GM12878 (cell line): ENCODE measurements at regions not wholly inside any gene's neighbourhood (a gene's known extent, or its start where the extent isn't known, plus 50 kb on each side); places are given as distances from the start of the nearest gene placed in this dataset.

Experiments used
- ATAC-seq: fragments of 200-7000 bp; cut with Tn5 transposase; 3 replicates; pipeline ENCODE4 v1.9.1; 2020; ENCODE audit warnings: mild to moderate bottlenecking, moderate library complexity
- BruUV-seq: library from RNA; stranded (reverse); fragments of 400-500 nt; replicated peaks from 2 replicates; lab custom pipeline; 2021; lab: Mats Ljungman, UMichigan
- CTCF ChIA-PET: fragments of 300-600 bp; sonication (Branson Sonifier 250); formaldehyde crosslinking; extraction: SDS; loops from one replicate; lab custom pipeline; 2021; ENCODE audit warnings: inconsistent platforms; lab: Yijun Ruan, JAX
- POLR2A ChIA-PET: fragments of 350-600 bp; formaldehyde crosslinking; extraction: SDS; loops from one replicate; lab custom pipeline; 2021; ENCODE audit warnings: inconsistent platforms; lab: Charles Lee
- RAD21 ChIA-PET: fragments of 300-600 bp; sonication (Branson Sonifier 250); formaldehyde crosslinking; loops from one replicate; lab custom pipeline; 2023; ENCODE audit warnings: antibody characterized with exemption; ENCODE audit not compliant: unreplicated experiment; lab: Charles Lee
- SMC1A ChIA-PET: fragments of 300-600 bp; sonication (Branson Sonifier 250); formaldehyde crosslinking; loops from one replicate; lab custom pipeline; 2023; ENCODE audit not compliant: unreplicated experiment, uncharacterized antibody; lab: Charles Lee
- DNase-seq: peaks from one replicate; pipeline ENCODE4 v3.0.0-alpha.2; 2011; ENCODE audit warnings: low read depth, low spot score
- FAIRE-seq: peaks from 3 replicates; lab custom pipeline; 2011; peaks lifted over from hg19 to GRCh38; lab: Jason Lieb, UNC
- H2AFZ ChIP-seq: 2 replicates; pipeline ENCODE4 v1.6.0; 2011; ENCODE audit warnings: low read depth, low read length, control low read depth; ENCODE audit not compliant: control insufficient read depth
- H3K27ac ChIP-seq: 2 replicates; pipeline ENCODE4 v1.5.1; 2011; ENCODE audit warnings: control low read depth; ENCODE audit not compliant: control insufficient read depth, insufficient read depth
- H3K27me3 ChIP-seq, 2 experiments: replicated peaks in 1 of 2; 2 replicates each; pipeline versions ENCODE4 v1.6.0 to v1.6.1; 2011; ENCODE audit warnings: low read length in 1 of 2; ENCODE audit not compliant: control insufficient read depth in 2 of 2, insufficient read depth in 2 of 2
- H3K36me3 ChIP-seq, 2 experiments: 2 replicates each; pipeline ENCODE4 v1.5.1; 2011; ENCODE audit warnings: low read length in 1 of 2; ENCODE audit not compliant: control insufficient read depth in 2 of 2, insufficient read depth in 2 of 2
- H3K4me1 ChIP-seq: 2 replicates; pipeline ENCODE4 v1.6.1; 2011; ENCODE audit warnings: mild to moderate bottlenecking, low read length, moderate library complexity, mixed read lengths; ENCODE audit not compliant: control insufficient read depth, insufficient read depth
- H3K4me2 ChIP-seq: 2 replicates; pipeline ENCODE4 v1.6.0; 2011; ENCODE audit warnings: control low read depth; ENCODE audit not compliant: control insufficient read depth, insufficient read depth
- H3K4me3 ChIP-seq: fragments of 200-600 bp; sonication (generic); 2 replicates; pipeline ENCODE4 v1.5.1; 2016
- H3K79me2 ChIP-seq: 2 replicates; pipeline ENCODE4 v1.6.0; 2011; ENCODE audit warnings: low read length; ENCODE audit not compliant: control insufficient read depth, insufficient read depth
- H3K9ac ChIP-seq: 2 replicates; pipeline ENCODE4 v1.8.0; 2011; ENCODE audit warnings: low read length, control low read depth, mixed read lengths; ENCODE audit not compliant: control insufficient read depth, insufficient read depth
- H3K9me3 ChIP-seq: replicated peaks from 3 replicates; pipeline ENCODE4 v1.5.1; 2011; ENCODE audit warnings: mild to moderate bottlenecking, low read length; ENCODE audit not compliant: control insufficient read depth, insufficient read depth
- H4K20me1 ChIP-seq: 2 replicates; pipeline ENCODE4 v1.6.0; 2011; ENCODE audit not compliant: control insufficient read depth, insufficient read depth
- EGR1 ChIP-seq, 2 experiments: IDR thresholded peaks; 1 replicate in 1 of 2; 2 replicates in 1 of 2; pipeline ENCODE4 v1.6.1; 2011 to 2012; ENCODE audit warnings: low read depth in 2 of 2, low read length in 2 of 2, borderline replicate concordance in 1 of 2, mild to moderate bottlenecking in 1 of 2, moderate library complexity in 1 of 2
- GABPA ChIP-seq: IDR thresholded peaks from 2 replicates; pipeline ENCODE4 v1.6.1; 2014; ENCODE audit warnings: antibody characterized with exemption, low read depth, mild to moderate bottlenecking, inconsistent platforms
- HDAC2 ChIP-seq: fragments of 200-600 bp; sonication (generic); IDR thresholded peaks from 2 replicates; pipeline ENCODE4 v1.6.1; 2017
- IKZF2 ChIP-seq, 2 experiments: fragments of 450-650 bp; IDR thresholded peaks; 2 replicates each; pipeline ENCODE4 v1.6.1; 2017; ENCODE audit warnings: mild to moderate bottlenecking in 2 of 2, moderate library complexity in 2 of 2
- JUND ChIP-seq: IDR thresholded peaks from 2 replicates; pipeline ENCODE4 v1.6.1; 2012; ENCODE audit warnings: low read depth, mild to moderate bottlenecking, low read length, improper control_type of control experiment, moderate library complexity
- NFIC ChIP-seq: IDR thresholded peaks from 2 replicates; pipeline ENCODE4 v1.6.1; 2012; ENCODE audit warnings: low read depth, mild to moderate bottlenecking, inconsistent platforms, low read length, moderate library complexity
- SMAD5 ChIP-seq: IDR thresholded peaks from 2 replicates; pipeline ENCODE4 v1.6.1; 2016; ENCODE audit warnings: antibody characterized with exemption, low read depth
- TAF1 ChIP-seq: IDR thresholded peaks from 2 replicates; pipeline ENCODE4 v1.6.1; 2011; ENCODE audit warnings: mild to moderate bottlenecking, low read depth, low read length, borderline replicate concordance
- TCF3 ChIP-seq: IDR thresholded peaks from 2 replicates; pipeline ENCODE4 v1.6.1; 2012; ENCODE audit warnings: low read depth, mild to moderate bottlenecking, low read length, borderline replicate concordance; ENCODE audit not compliant: insufficient read depth
- USF1 ChIP-seq: IDR thresholded peaks from 2 replicates; pipeline ENCODE4 v1.6.1; 2011; ENCODE audit warnings: borderline replicate concordance, low read depth, mild to moderate bottlenecking, moderate library complexity, mixed read lengths, low read length; ENCODE audit not compliant: insufficient read depth; ENCODE audit errors: extremely low read length
- WGBS: methylation state at CpG from one replicate; pipeline ENCODE4 v1.1.6; 2016; ENCODE audit warnings: low lambda C conversion rate; ENCODE audit not compliant: insufficient replicate concordance, insufficient coverage; ENCODE audit errors: missing lambda C conversion rate; 5-methylcytosine and 5-hydroxymethylcytosine counted together
- in situ Hi-C: fragments of 300-500 bp; cut with MboI; formaldehyde crosslinking; loops from 9 replicates; pipeline ENCODE4 v1.14.3; 2018; ENCODE audit warnings: mixed read lengths
- intact Hi-C: fragments of 100-400 bp; cut with micrococcal nuclease; formaldehyde crosslinking; loops from one replicate; pipeline ENCODE4 v1.14.2; 2022; ENCODE audit not compliant: unreplicated experiment

GRCh38 chr4:66429276-66429675, 759.0 kb upstream of the EPHA5 start:
- H3K36me3 ChIP-seq: no peaks in the 10 kb centered on the region
- ChIA-PET RAD21 (no interaction called here), CTCF (no interaction called here), SMC1A (no interaction called here), POLR2A (no interaction called here)
- in situ Hi-C loops (no loop called here), intact Hi-C loops (no loop called here)
- H2AFZ ChIP-seq: no peak overlapping the region
- H3K9me3 ChIP-seq: no peaks in the 10 kb centered on the region
- H3K4me2 ChIP-seq: no peak overlapping the region
- H4K20me1 ChIP-seq: no peaks in the 10 kb centered on the region
- no peaks in the 10 kb centered on the region for H3K79me2 ChIP-seq
- ATAC-seq (no peak), DNase-seq (no peak), FAIRE-seq (no peak)
- BruUV-seq: no TSS peak
- 72% methylated on average over 1 of the region's 1 CpG for WGBS
- TF ChIP-seq IKZF2 (IDR thresholded peaks at IDR 0.05) (no peak), NFIC (no peak), TCF3 (no peak), JUND (no peak), USF1 (no peak), SMAD5 (no peak), GABPA (no peak), EGR1 (IDR thresholded peaks at IDR 0.05; ENCODE audit: borderline replicate concordance in 1 of 2, low read depth in 2 of 2, low read length in 2 of 2) (no peak), HDAC2 (no peak), TAF1 (no peak)
- no peaks in the 10 kb centered on the region for H3K27me3 ChIP-seq
- no peaks in the 10 kb centered on the region for H3K4me1 ChIP-seq
- no peak overlapping the region for H3K4me3 ChIP-seq
- H3K27ac ChIP-seq: no peak overlapping the region
- no peak overlapping the region for H3K9ac ChIP-seq
